ENCODE measurements at regions not wholly inside any gene's neighbourhood (a gene's known extent, or its start where the extent isn't known, plus 50 kb on each side); places are given as distances from the start of the nearest gene placed in this dataset.
"Not testable (repeated sequence)": the region's sequence is repeated elsewhere in the genome, so short reads cannot be mapped to it uniquely, and the experiment has no call there.

- no peak for DNase-seq (ENCODE audit: low read depth in 2 of 2)
These were observed 451.7 kb upstream of the DDI1 start for GRCh38 chr11:103584720-103585119.

- DNase-seq (ENCODE audit: low read depth in 2 of 2), result no peak
These were observed 451.0 kb upstream of the DDI1 start for GRCh38 chr11:103585401-103585800.

GRCh38 chr11:103585911-103586310, 450.5 kb upstream of the DDI1 start:
- no peak for DNase-seq (ENCODE audit: low read depth in 2 of 2)

- DNase-seq (ENCODE audit: low read depth in 2 of 2), result no peak
These were observed 449.7 kb upstream of the DDI1 start for GRCh38 chr11:103586756-103587155.

- no peak for DNase-seq (ENCODE audit: low read depth in 2 of 2)
These were observed 448.3 kb upstream of the DDI1 start for GRCh38 chr11:103587901-103588788.

GRCh38 chr11:103591554-103591953, 444.9 kb upstream of the DDI1 start:
- DNase-seq (ENCODE audit: low read depth in 2 of 2), result no peak

GRCh38 chr11:103594283-103594682, 442.2 kb upstream of the DDI1 start:
- DNase-seq (ENCODE audit: low read depth in 2 of 2), result no peak

- DNase-seq (ENCODE audit: low read depth in 2 of 2), result no peak
These were observed 440.1 kb upstream of the DDI1 start for GRCh38 chr11:103596315-103596714.

GRCh38 chr11:103601225-103601846, 435.1 kb upstream of the DDI1 start:
- no peak for DNase-seq (ENCODE audit: low read depth in 2 of 2)

GRCh38 chr11:103602840-103603239, 433.6 kb upstream of the DDI1 start:
- DNase-seq (ENCODE audit: low read depth in 2 of 2), result no peak

- DNase-seq (ENCODE audit: low read depth in 2 of 2), result no peak
These were observed 432.1 kb upstream of the DDI1 start for GRCh38 chr11:103604310-103604709.

GRCh38 chr11:103608566-103608965, 427.9 kb upstream of the DDI1 start:
- no peak for DNase-seq (ENCODE audit: low read depth in 2 of 2)

GRCh38 chr11:103609117-103610066, 427.0 kb upstream of the DDI1 start:
- no peak for DNase-seq (ENCODE audit: low read depth in 2 of 2)

GRCh38 chr11:103610435-103610834, 426.0 kb upstream of the DDI1 start:
- no peak for DNase-seq (ENCODE audit: low read depth in 2 of 2)

GRCh38 chr11:103611526-103612260, 424.7 kb upstream of the DDI1 start:
- DNase-seq (ENCODE audit: low read depth in 2 of 2), result not testable (repeated sequence)

GRCh38 chr11:103612451-103612850, 424.0 kb upstream of the DDI1 start:
- not testable (repeated sequence) for DNase-seq (ENCODE audit: low read depth in 2 of 2)

GRCh38 chr11:103616586-103616985, 419.9 kb upstream of the DDI1 start:
- not testable (repeated sequence) for DNase-seq (ENCODE audit: low read depth in 2 of 2)

GRCh38 chr11:103618528-103618927, 417.9 kb upstream of the DDI1 start:
- DNase-seq (ENCODE audit: low read depth in 2 of 2), result no peak

GRCh38 chr11:103619480-103619879, 417.0 kb upstream of the DDI1 start:
- DNase-seq (ENCODE audit: low read depth in 2 of 2), result no peak

GRCh38 chr11:103619938-103620337, 416.5 kb upstream of the DDI1 start:
- no peak for DNase-seq (ENCODE audit: low read depth in 2 of 2)

- DNase-seq (ENCODE audit: low read depth in 2 of 2), result no peak
These were observed 414.1 kb upstream of the DDI1 start for GRCh38 chr11:103622296-103622695.

All from stimulated activated CD8-positive, alpha-beta memory T cell treated with anti-CD3 and anti-CD28 coated beads, Interleukin-2, amount 100 ng/mL, for 1 hour (primary cell).